ENCODE measurements at regions not wholly inside any gene's neighbourhood (a gene's known extent, or its start where the extent isn't known, plus 50 kb on each side); places are given as distances from the start of the nearest gene placed in this dataset.
"Not testable (repeated sequence)": the region's sequence is repeated elsewhere in the genome, so short reads cannot be mapped to it uniquely, and the experiment has no call there.

GRCh38 chr11:36792996-36793914, 195.2 kb upstream of the RAG2 start:
- DNase-seq = no peak

DNA sequence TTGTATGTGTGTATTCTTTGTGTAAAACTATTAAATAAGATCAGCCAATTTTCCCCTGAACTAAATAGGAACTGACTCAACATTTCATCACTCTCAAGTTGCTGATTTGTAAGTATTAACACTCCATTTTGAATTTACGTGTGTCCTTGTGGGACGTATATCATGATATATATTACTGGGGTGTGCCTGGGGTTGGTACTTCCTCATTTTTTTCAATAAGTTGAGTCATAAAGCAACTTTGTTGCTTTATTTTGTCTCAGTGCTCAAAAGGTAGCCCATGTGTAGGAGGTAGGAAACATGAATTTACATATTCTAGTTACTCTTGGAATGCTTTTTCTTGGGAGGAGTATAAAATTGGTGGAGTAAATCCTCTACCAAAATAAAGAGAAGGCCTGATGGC, 193.9 kb upstream of the RAG2 start:
- DNase-seq = no peak

GRCh38 chr11:36790526-36790925, 192.5 kb upstream of the RAG2 start:
- no peak for DNase-seq

- DNase-seq = no peak
Observed at GRCh38 chr11:36783808-36784207, 185.8 kb upstream of the RAG2 start.

DNA sequence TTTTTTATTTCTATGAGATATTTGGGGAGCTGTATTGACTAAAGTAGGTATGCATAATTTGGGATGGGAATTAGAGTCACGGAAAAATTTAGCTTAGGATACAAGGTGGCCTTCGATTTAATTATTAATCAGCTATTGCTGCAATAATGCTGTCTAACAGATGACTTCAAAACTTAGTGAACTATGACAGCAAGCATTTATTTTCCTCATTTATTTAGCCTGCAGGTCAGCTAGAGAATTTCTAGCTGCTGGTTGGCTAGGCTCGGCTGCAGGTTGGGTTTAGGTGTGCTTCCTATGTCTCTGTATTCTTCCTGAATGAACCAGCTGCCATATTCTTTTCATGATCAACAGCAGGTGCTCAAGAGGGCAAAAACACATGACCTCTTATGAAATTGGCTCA, 181.8 kb upstream of the RAG2 start:
- no peak for DNase-seq

GRCh38 chr11:36777311-36777710, 179.3 kb upstream of the RAG2 start:
- DNase-seq = no peak

DNA sequence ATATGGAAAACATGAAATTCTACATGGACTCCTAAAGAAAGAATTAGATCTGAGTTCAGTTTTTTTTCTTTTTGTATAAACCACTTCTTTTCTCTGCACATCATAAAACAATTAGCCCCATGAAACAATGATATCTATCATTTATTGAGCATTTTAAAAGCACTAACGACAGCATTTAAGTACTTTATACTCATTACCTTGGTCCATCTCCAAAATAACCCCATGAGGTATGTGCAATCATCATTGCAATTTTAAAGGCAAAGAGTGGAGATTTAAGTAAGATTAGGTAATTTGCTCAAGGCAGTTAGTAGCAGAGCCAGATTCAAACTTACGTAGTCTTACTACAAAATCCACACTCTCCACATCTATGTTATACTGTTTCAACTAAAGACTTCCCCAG, 177.7 kb upstream of the RAG2 start:
- DNase-seq = no peak

GRCh38 chr11:36775130-36775529, 177.1 kb upstream of the RAG2 start:
- no peak for DNase-seq

GRCh38 chr11:36774603-36775002, 176.6 kb upstream of the RAG2 start:
- DNase-seq = no peak

- no peak for DNase-seq
Observed at GRCh38 chr11:36763187-36763586, 165.2 kb upstream of the RAG2 start.

DNA sequence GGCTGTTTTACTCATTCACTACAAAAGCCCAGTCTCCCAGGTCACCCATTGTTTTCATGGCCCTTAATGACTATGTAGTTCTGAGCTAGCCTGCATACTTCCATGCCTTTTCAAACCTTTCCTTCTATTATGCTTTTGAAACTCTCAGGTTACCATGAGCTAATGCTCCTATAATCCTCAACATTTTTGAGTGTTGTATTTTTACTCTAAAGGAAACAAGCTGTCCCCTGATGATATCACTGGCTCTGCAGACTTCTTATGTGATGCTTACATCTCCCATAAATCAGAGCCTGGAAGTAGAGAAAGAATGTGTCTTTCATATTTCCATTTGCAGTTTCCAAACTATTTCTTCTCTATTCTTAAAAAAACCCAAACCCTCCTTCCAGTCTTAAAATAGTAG, 159.0 kb upstream of the RAG2 start:
- DNase-seq = no peak

DNA sequence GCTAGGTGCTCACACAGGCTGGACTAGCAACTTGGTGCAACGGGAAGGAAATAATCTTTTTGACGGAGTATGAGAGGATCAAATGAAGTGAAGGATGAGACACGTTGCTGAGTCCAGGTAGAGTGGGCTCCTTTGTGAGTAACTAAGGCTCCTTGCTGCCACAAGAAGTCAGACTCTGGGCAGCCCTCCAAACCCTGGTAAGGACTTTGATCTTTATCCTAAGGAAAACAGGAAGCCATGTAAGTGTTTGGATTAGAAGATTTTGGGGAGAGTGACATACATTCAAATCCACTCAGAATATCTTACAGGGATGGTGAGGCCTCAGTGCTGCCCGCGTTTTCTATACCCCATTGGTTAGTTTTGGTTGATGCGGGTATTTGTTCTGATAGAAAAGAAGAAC, 155.9 kb upstream of the RAG2 start:
- no peak for DNase-seq

- no peak for DNase-seq
Observed at GRCh38 chr11:36751996-36752395, 154.0 kb upstream of the RAG2 start.

DNA sequence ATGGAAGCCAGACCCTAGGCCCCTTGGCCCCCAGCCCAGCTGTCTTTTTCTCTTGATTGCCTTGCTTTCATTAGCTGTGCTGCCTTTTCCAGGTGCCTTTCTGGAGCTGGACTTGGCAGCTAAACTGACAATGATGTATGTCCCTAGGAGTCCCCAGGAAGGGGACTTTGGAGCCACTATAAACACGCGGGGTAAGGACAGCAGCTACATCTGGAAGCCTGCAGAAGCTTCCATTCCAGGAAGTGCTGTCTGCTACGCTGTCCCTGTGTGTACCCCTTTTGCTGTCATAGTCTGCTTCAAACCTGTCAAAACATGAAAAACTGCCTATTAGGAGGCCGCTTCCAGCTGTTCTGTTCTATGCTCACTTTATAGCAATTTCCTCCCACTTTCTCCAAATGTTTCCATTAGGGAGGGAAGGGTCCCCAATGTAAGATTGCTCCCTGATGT, 153.3 kb upstream of the RAG2 start:
- DNase-seq = no peak

DNA sequence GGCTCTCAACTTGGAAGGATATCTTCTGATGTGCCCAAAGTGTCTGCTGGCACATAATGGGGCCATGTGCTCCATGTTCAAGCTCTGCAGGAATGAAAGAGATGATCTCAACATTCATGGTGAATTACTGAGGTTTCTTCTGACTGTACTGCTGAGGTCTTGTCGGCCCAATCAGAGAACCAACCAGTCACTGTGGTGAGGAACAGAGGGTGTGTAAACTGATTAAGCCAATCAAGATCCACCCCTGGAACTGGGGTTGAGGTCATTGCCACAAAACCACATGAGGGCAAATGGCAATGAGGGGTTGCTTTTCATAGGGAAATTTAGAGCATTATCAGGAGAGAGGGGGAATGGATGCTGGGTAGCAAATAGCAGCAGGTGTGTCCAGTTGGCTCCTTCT, 152.3 kb upstream of the RAG2 start:
- DNase-seq = no peak

- no peak for DNase-seq
Observed at GRCh38 chr11:36748836-36749235, 150.8 kb upstream of the RAG2 start.

GRCh38 chr11:36746886-36747710, 149.1 kb upstream of the RAG2 start:
- DNase-seq = peak; percentile 91

DNA sequence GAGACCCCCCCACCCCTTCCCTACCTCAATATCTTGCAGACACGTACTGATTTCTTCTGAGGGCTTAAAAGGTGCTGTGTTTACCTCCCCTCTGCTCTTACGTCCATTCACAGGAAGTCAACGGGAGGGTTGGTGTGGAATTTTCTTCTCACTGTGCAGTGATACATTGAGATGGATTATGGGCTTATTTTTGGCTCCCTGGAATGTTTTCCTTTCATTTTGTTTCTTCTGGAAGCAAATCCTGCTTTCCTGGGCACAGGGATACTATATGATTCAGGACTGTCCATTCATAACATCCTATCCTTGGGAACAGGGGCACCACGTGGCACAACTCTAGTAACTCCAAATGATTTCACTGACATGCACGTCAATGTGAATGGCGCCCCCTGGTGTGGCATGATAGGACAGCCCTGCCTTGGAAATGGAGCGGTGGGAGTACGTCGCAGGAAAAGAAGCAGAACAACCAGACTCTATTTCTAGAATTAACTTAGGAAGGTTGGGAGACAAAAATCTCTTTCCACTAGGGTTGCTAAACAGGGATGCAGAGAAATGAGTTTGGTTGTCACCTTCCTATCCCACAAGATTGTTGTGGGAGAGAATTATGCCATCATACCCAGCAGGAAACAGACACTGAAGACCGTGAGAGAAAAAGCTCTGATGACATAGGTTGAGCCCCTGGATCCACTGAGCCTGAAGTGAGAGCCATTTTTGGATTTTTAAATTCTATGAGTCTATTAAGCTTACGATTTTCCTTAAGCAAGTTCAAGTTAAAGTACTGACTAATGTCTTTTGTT, 146.5 kb upstream of the RAG2 start:
- peak; percentile 19 for DNase-seq

DNA sequence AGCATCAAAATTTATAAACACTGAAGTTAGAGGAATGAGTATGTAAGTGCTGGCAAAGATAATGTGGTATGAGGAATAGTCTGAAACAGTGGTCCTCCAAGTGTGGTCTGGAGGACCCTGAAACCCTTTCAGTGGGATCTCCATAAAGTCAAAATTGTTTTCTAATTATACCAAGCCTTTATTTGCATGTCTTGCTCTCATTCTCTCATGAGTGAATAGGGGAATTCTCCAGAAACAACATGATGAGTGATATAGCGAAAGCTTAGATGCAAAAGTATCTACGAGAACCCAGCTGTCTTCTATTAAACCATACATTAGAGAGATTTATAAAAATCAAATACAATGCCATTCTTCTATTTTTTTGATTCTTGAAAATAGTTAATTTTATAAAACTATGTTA, 145.0 kb upstream of the RAG2 start:
- no peak for DNase-seq

DNA sequence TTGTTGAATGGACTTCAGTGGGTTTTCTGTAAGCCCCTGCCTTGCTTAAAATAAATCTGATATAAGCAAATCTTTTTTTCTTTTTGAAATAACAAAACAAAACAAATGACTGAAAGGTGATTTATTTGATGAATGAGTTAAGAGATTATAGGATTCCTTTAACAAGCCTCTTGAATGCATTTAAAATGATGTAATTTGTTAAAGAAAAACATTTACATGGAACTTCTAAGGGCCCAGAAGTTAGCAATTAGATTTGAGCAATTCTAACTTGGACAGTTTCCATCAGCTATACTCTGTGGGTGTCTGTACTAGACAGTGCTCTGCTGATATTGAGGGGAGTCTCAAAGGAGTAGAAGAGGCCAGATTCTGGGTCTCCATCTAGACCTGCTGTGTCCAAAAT, 143.5 kb upstream of the RAG2 start:
- DNase-seq = no peak

DNA sequence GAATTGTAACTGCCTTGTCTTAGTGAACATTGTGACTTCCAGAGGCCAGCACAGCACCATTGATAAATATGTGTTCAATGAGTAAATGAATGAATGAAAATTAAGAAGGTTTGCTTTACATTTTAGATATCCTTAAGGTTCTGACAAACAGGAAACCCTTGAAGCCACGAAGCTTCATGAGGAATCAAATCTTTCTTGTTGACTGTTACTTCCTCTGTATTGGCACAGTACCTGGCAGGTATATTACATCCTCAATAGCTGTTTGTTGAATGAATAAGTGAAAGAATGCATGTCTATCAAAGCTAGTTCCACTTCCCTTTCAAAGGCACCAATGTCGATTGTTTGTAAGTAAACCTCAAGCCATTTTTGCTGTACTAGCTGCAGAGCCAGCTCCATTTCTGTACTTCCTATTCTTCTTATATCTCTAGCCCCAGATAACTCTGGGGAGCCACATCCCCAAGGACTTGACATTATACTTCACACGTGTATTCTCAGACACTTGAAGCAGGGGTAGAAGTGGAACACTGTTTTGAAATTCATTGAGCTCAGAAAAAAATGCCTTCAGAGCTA, 140.3 kb upstream of the RAG2 start:
- no peak for DNase-seq

- no peak for DNase-seq
Observed at GRCh38 chr11:36736103-36736502, 138.1 kb upstream of the RAG2 start.

GRCh38 chr11:36733721-36734120, 135.7 kb upstream of the RAG2 start:
- DNase-seq = not testable (repeated sequence)

Data from NCI-H1694 (cell line).